Caco-2 (cell line): ENCODE measurements at regions not wholly inside any gene's neighbourhood (a gene's known extent, or its start where the extent isn't known, plus 50 kb on each side); places are given as distances from the start of the nearest gene placed in this dataset.

Experiments used
- BruUV-seq: library from RNA; stranded (reverse); fragments of 400-500 nt; replicated peaks from 2 replicates; lab custom pipeline; 2021; lab: Mats Ljungman, UMichigan
- CTCF ChIA-PET: fragments of 300-600 bp; sonication (Branson Sonifier 250); formaldehyde crosslinking; loops from one replicate; lab custom pipeline; 2022; ENCODE audit warnings: antibody characterized with exemption; lab: Charles Lee
- POLR2A ChIA-PET: fragments of 300-600 bp; sonication (Branson Sonifier 250); formaldehyde crosslinking; loops from one replicate; lab custom pipeline; 2022; ENCODE audit warnings: antibody characterized with exemption; lab: Charles Lee
- DNase-seq, 2 experiments: peaks; one replicate each; pipeline versions ENCODE4 v3.0.0 to v3.0.0-alpha.2; 2020 to 2022
- H3K27me3 ChIP-seq: replicated peaks from 2 replicates; pipeline ENCODE4 v1.6.0; 2011; ENCODE audit warnings: low read length; ENCODE audit not compliant: control insufficient read depth, insufficient read depth
- H3K36me3 ChIP-seq: 2 replicates; pipeline ENCODE4 v1.5.1; 2011; ENCODE audit warnings: low read length; ENCODE audit not compliant: control insufficient read depth, insufficient read depth
- H3K4me1 ChIP-seq: fragments of 250-450 bp; sonication (Bioruptor Pico); 2 replicates; pipeline ENCODE4 v1.5.1; 2020; ENCODE audit warnings: mild to moderate bottlenecking
- H3K4me3 ChIP-seq: 2 replicates; pipeline ENCODE4 v1.5.1; 2011; ENCODE audit warnings: low read depth, mild to moderate bottlenecking, control low read depth, low read length
- H3K9me3 ChIP-seq: fragments of 250-450 bp; sonication (Bioruptor Pico); 2 replicates; pipeline ENCODE4 v1.5.1; 2020; ENCODE audit warnings: mild to moderate bottlenecking, moderate library complexity
- H3K27ac Mint-ChIP-seq: one replicate; pipeline ENCODE4 v1.8.0; 2022; ENCODE audit warnings: mixed read lengths; ENCODE audit not compliant: unreplicated experiment
- H3K27me3 Mint-ChIP-seq: one replicate; pipeline ENCODE4 v1.8.0; 2022; ENCODE audit warnings: mixed read lengths; ENCODE audit not compliant: insufficient read depth, unreplicated experiment
- H3K36me3 Mint-ChIP-seq: one replicate; pipeline ENCODE4 v1.8.0; 2022; ENCODE audit warnings: mild to moderate bottlenecking, mixed read lengths; ENCODE audit not compliant: insufficient read depth, unreplicated experiment
- H3K4me1 Mint-ChIP-seq: one replicate; pipeline ENCODE4 v1.8.0; 2022; ENCODE audit warnings: low read depth, mixed read lengths; ENCODE audit not compliant: unreplicated experiment
- H3K4me3 Mint-ChIP-seq: one replicate; pipeline ENCODE4 v1.8.0; 2022; ENCODE audit warnings: mild to moderate bottlenecking, moderate library complexity, mixed read lengths; ENCODE audit not compliant: unreplicated experiment
- H3K9me3 Mint-ChIP-seq: one replicate; pipeline ENCODE4 v1.8.0; 2022; ENCODE audit warnings: mixed read lengths; ENCODE audit not compliant: unreplicated experiment
- CTCF ChIP-seq, 2 experiments: fragments of 200-600 bp in 1 of 2; IDR thresholded peaks; 1 replicate in 1 of 2; 2 replicates in 1 of 2; pipeline versions ENCODE4 v1.5.1 to v1.8.0; 2011 to 2022; ENCODE audit warnings: antibody characterized with exemption in 1 of 2, control low read depth in 1 of 2, inconsistent platforms in 1 of 2, low read depth in 1 of 2, low read length in 1 of 2, mild to moderate bottlenecking in 1 of 2, moderate library complexity in 1 of 2; ENCODE audit not compliant: insufficient read depth in 1 of 2, severe bottlenecking in 1 of 2, unreplicated experiment in 1 of 2
- intact Hi-C: fragments of 100-400 bp; cut with micrococcal nuclease; formaldehyde crosslinking; loops from one replicate; pipeline ENCODE4 v1.10.0; 2022; ENCODE audit not compliant: unreplicated experiment

GRCh38 chr6:8655670-8656454 is 220.5 kb upstream of the SLC35B3 start:
- no peaks in the 10 kb centered on the region for H3K27me3 ChIP-seq
- H3K9me3 ChIP-seq, result no peaks in the 10 kb centered on the region
- intact Hi-C loops, result no loop called here
- no TSS peak for BruUV-seq
- H3K36me3 ChIP-seq, result no peaks in the 10 kb centered on the region
- CTCF ChIA-PET, result no interaction called here
- H3K36me3 Mint-ChIP-seq, result no peaks in the 10 kb centered on the region
- H3K4me1 Mint-ChIP-seq, result peaks cover 32% of the 10 kb centered on the region
- H3K27ac Mint-ChIP-seq, result no peak overlapping the region
- H3K27me3 Mint-ChIP-seq, result no peaks in the 10 kb centered on the region
- no peak for TF ChIP-seq CTCF (IDR thresholded peaks at IDR 0.05; ENCODE audit: insufficient read depth in 1 of 2, low read depth in 1 of 2, low read length in 1 of 2, severe bottlenecking in 1 of 2, unreplicated experiment in 1 of 2)
- H3K4me1 ChIP-seq, result peaks cover 57% of the 10 kb centered on the region
- DNase-seq, result peak in 1 of 2 experiments; percentile 10
- POLR2A ChIA-PET, result no interaction called here
- H3K4me3 Mint-ChIP-seq, result no peak overlapping the region
- no peaks in the 10 kb centered on the region for H3K9me3 Mint-ChIP-seq
- H3K4me3 ChIP-seq, result no peak overlapping the region

GRCh38 chr6:8652710-8653109 is 217.4 kb upstream of the SLC35B3 start:
- intact Hi-C loops, result no loop called here
- CTCF ChIA-PET, result no interaction called here
- no peaks in the 10 kb centered on the region for H3K9me3 Mint-ChIP-seq
- H3K36me3 Mint-ChIP-seq, result peaks cover 6% of the 10 kb centered on the region
- H3K4me1 Mint-ChIP-seq, result peaks cover 32% of the 10 kb centered on the region
- POLR2A ChIA-PET, result no interaction called here
- DNase-seq, result peak in 1 of 2 experiments; percentile 13
- Histone ChIP-seq H3K27me3 (no peaks in the 10 kb centered on the region), H3K9me3 (no peaks in the 10 kb centered on the region), H3K36me3 (no peaks in the 10 kb centered on the region), H3K4me3 (peak overlapping the region; percentile 4), H3K4me1 (peaks cover 56% of the 10 kb centered on the region)
- TF ChIP-seq CTCF (IDR thresholded peaks at IDR 0.05; ENCODE audit: insufficient read depth in 1 of 2, low read depth in 1 of 2, low read length in 1 of 2, severe bottlenecking in 1 of 2, unreplicated experiment in 1 of 2), result no peak
- peak overlapping the region; percentile 34 for H3K27ac Mint-ChIP-seq
- peak overlapping the region; percentile 8 for H3K4me3 Mint-ChIP-seq
- H3K27me3 Mint-ChIP-seq, result no peaks in the 10 kb centered on the region
- TSS peak; percentile 68 for BruUV-seq

GRCh38 chr6:8651998-8652397 is 216.7 kb upstream of the SLC35B3 start:
- Mint-ChIP-seq H3K36me3 (peaks cover 6% of the 10 kb centered on the region), H3K27me3 (no peaks in the 10 kb centered on the region), H3K27ac (peak overlapping the region; percentile 34), H3K4me3 (peak overlapping the region; percentile 8), H3K9me3 (no peaks in the 10 kb centered on the region), H3K4me1 (peaks cover 32% of the 10 kb centered on the region)
- POLR2A ChIA-PET, result no interaction called here
- peaks cover 49% of the 10 kb centered on the region for H3K4me1 ChIP-seq
- BruUV-seq, result no TSS peak
- no peak for TF ChIP-seq CTCF (IDR thresholded peaks at IDR 0.05; ENCODE audit: insufficient read depth in 1 of 2, low read depth in 1 of 2, low read length in 1 of 2, severe bottlenecking in 1 of 2, unreplicated experiment in 1 of 2)
- peak; percentile 54 to 67 for DNase-seq
- no peaks in the 10 kb centered on the region for H3K9me3 ChIP-seq
- CTCF ChIA-PET, result no interaction called here
- intact Hi-C loops, result no loop called here
- H3K27me3 ChIP-seq, result no peaks in the 10 kb centered on the region
- no peak overlapping the region for H3K4me3 ChIP-seq
- no peaks in the 10 kb centered on the region for H3K36me3 ChIP-seq
